ENCODE measurements at regions not wholly inside any gene's neighbourhood (a gene's known extent, or its start where the extent isn't known, plus 50 kb on each side); places are given as distances from the start of the nearest gene placed in this dataset.

DNA sequence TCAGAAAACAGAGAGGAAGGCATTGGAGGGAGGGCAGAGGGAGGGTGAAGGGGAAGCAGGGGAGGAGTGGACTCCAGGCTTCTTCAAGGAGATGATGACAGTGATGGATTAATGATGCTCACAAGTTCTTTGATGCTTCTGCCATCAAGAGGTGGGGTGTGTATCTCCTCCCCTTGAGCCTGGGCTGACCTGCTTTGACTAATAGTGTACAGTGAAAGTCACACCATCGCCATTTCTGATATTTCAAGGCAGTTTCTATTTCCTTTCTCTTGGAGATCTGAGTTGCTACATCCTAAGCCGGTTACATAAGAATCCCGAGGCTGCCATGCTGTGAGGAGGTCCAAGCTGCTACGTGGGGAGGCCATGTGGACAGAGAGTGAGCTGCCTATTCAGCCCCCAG, 312.5 kb downstream of the MAF start:
- Histone ChIP-seq H2AK9ac (replicated peaks; ENCODE audit: low read depth, low read length, poor library complexity) (no peak overlapping the region), H4K91ac (ENCODE audit: insufficient read depth, low read depth, low read length) (no peak overlapping the region), H3K4me1 (ENCODE audit: control insufficient read depth, insufficient read depth, low read length) (no peaks in the 10 kb centered on the region), H4K8ac (ENCODE audit: low read depth in 2 of 2, low read length in 2 of 2) (no peak overlapping the region), H3K4ac (ENCODE audit: low read depth, low read length) (no peak overlapping the region), H3K23ac (ENCODE audit: low read depth, low read length) (no peak overlapping the region), H2AFZ (replicated peaks; ENCODE audit: low read length, poor library complexity) (no peak overlapping the region), H3K79me1 (ENCODE audit: low read depth in 1 of 2, low read length in 2 of 2) (no peaks in the 10 kb centered on the region), H4K20me1 (ENCODE audit: insufficient read depth, low read length) (no peaks in the 10 kb centered on the region), H3K27me3 (ENCODE audit: control insufficient read depth, insufficient read depth, low read length) (no peaks in the 10 kb centered on the region), H3K36me3 (ENCODE audit: control insufficient read depth, insufficient read depth, low read length) (no peaks in the 10 kb centered on the region), H3K9ac (ENCODE audit: low read depth, low read length) (no peak overlapping the region), H3K56ac (ENCODE audit: extremely low read depth, insufficient read depth, low read length) (no peak overlapping the region), H3K4me2 (ENCODE audit: low read depth, low read length) (no peak overlapping the region), H2BK20ac (ENCODE audit: low read depth, low read length) (no peak overlapping the region), H3K9me1 (ENCODE audit: insufficient read depth, low read length) (no peaks in the 10 kb centered on the region), H3K27ac (ENCODE audit: insufficient read depth, low read length) (no peak overlapping the region), H3K18ac (ENCODE audit: low read depth, low read length) (no peak overlapping the region), H3K9me3 (ENCODE audit: control insufficient read depth, insufficient read depth, low read length) (peaks cover 23% of the 10 kb centered on the region; the same call in 1 of the 2 replicates), H3K4me3 (ENCODE audit: insufficient read depth, low read depth, low read length) (no peak overlapping the region), H2BK15ac (ENCODE audit: low read depth, low read length) (no peak overlapping the region), H2AK5ac (ENCODE audit: low read depth, low read length) (no peak overlapping the region), H2BK120ac (ENCODE audit: low read depth, low read length) (no peak overlapping the region), H2BK5ac (ENCODE audit: low read depth, low read length, poor library complexity, severe bottlenecking) (no peak overlapping the region), H3K14ac (replicated peaks; ENCODE audit: low read depth, low read length) (no peak overlapping the region), H4K5ac (ENCODE audit: low read depth, low read length) (no peak overlapping the region)
- CTCF ChIA-PET: no interaction called here
- intact Hi-C loops (cut with micrococcal nuclease) (no loop called here), in situ Hi-C loops (cut with MboI; ENCODE audit: low sequenced_read_pairs) (no loop called here), dilution Hi-C loops (cut with HindIII; ENCODE audit: low sequenced_read_pairs, unreplicated experiment) (no loop called here)
- POLR2A ChIA-PET (ENCODE audit: unreplicated experiment): no interaction called here
- DNase-seq (no peak), ATAC-seq (ENCODE audit: low read depth) (no peak)
- TF ChIP-seq FOS (IDR thresholded peaks at IDR 0.05; ENCODE audit: low read depth, low read length): no peak
- TF ChIP-seq, protein P1, sequence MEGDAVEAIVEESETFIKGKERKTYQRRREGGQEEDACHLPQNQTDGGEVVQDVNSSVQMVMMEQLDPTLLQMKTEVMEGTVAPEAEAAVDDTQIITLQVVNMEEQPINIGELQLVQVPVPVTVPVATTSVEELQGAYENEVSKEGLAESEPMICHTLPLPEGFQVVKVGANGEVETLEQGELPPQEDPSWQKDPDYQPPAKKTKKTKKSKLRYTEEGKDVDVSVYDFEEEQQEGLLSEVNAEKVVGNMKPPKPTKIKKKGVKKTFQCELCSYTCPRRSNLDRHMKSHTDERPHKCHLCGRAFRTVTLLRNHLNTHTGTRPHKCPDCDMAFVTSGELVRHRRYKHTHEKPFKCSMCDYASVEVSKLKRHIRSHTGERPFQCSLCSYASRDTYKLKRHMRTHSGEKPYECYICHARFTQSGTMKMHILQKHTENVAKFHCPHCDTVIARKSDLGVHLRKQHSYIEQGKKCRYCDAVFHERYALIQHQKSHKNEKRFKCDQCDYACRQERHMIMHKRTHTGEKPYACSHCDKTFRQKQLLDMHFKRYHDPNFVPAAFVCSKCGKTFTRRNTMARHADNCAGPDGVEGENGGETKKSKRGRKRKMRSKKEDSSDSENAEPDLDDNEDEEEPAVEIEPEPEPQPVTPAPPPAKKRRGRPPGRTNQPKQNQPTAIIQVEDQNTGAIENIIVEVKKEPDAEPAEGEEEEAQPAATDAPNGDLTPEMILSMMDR (conservative IDR thresholded peaks at IDR 0.05; ENCODE audit: low read depth, low read length): no peak
- TF ChIP-seq RAD21 (IDR thresholded peaks at IDR 0.05; ENCODE audit: low read length): no peak
- no peak for TF ChIP-seq MXI1 (IDR thresholded peaks at IDR 0.05; ENCODE audit: borderline replicate concordance, low read depth, low read length)
- TF ChIP-seq NFE2L2 (IDR thresholded peaks at IDR 0.05; ENCODE audit: low read depth, low read length): no peak
- TF ChIP-seq RCOR1 (IDR thresholded peaks at IDR 0.05; ENCODE audit: insufficient replicate concordance, low read length): no peak
- TF ChIP-seq SMC3 (IDR thresholded peaks at IDR 0.05; ENCODE audit: low read depth, low read length): no peak
- no peak for TF ChIP-seq BHLHE40 (IDR thresholded peaks at IDR 0.05; ENCODE audit: low read depth, low read length)
- no peak for TF ChIP-seq CHD1 (IDR thresholded peaks at IDR 0.05; ENCODE audit: low read depth, low read length)
- TF ChIP-seq MAZ (IDR thresholded peaks at IDR 0.05; ENCODE audit: borderline replicate concordance, low read depth, low read length): no peak
- TF ChIP-seq, protein P2, sequence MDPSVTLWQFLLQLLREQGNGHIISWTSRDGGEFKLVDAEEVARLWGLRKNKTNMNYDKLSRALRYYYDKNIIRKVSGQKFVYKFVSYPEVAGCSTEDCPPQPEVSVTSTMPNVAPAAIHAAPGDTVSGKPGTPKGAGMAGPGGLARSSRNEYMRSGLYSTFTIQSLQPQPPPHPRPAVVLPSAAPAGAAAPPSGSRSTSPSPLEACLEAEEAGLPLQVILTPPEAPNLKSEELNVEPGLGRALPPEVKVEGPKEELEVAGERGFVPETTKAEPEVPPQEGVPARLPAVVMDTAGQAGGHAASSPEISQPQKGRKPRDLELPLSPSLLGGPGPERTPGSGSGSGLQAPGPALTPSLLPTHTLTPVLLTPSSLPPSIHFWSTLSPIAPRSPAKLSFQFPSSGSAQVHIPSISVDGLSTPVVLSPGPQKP (IDR thresholded peaks at IDR 0.05; ENCODE audit: borderline replicate concordance, low read depth, low read length): no peak
- TF ChIP-seq POLR2A (IDR thresholded peaks at IDR 0.05; ENCODE audit: low read depth, low read length): no peak
- WGBS, 2 experiments (ENCODE audit: extremely low coverage in 2 of 2, insufficient read length in 1 of 2): 20% methylated on average over 1 of the region's 4 CpGs; no CpG with 5 or more reads in 1 of the 2 experiments
- BruUV-seq (replicated peaks): no TSS peak
